ENCODE measurements at regions not wholly inside any gene's neighbourhood (a gene's known extent, or its start where the extent isn't known, plus 50 kb on each side); places are given as distances from the start of the nearest gene placed in this dataset.

DNA sequence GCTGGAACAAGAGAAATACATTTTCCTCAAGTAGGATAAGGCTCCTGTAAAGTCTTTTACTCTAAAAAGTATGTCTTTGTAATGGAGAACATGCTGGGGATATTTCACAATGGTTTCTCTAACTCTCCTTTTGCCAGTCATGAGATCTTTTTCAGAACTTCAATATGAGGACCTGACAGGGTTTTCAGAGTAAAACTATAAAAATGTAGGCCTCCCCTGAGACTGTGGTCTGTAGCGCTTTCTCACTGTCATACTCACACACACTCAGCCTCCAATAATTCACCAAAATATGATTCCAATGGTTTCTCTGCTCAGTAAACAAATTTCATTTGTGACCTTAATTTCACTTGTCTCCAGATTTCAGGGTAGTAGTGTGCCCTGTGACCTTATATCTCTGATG lies 440.1 kb upstream of the PTBP2 start:
- TF ChIP-seq, protein P1, sequence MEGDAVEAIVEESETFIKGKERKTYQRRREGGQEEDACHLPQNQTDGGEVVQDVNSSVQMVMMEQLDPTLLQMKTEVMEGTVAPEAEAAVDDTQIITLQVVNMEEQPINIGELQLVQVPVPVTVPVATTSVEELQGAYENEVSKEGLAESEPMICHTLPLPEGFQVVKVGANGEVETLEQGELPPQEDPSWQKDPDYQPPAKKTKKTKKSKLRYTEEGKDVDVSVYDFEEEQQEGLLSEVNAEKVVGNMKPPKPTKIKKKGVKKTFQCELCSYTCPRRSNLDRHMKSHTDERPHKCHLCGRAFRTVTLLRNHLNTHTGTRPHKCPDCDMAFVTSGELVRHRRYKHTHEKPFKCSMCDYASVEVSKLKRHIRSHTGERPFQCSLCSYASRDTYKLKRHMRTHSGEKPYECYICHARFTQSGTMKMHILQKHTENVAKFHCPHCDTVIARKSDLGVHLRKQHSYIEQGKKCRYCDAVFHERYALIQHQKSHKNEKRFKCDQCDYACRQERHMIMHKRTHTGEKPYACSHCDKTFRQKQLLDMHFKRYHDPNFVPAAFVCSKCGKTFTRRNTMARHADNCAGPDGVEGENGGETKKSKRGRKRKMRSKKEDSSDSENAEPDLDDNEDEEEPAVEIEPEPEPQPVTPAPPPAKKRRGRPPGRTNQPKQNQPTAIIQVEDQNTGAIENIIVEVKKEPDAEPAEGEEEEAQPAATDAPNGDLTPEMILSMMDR (IDR thresholded peaks at IDR 0.05; ENCODE audit: insufficient read depth, low read length), result no peak
- TF ChIP-seq REST (IDR thresholded peaks at IDR 0.05; ENCODE audit: insufficient replicate concordance, low read depth) (no peak), GABPA (IDR thresholded peaks at IDR 0.05; ENCODE audit: low read depth) (no peak)
